ENCODE measurements at regions not wholly inside any gene's neighbourhood (a gene's known extent, or its start where the extent isn't known, plus 50 kb on each side); places are given as distances from the start of the nearest gene placed in this dataset.
A peak's percentile ranks its signal among the peaks of the same experiment; 100 is the strongest.

GRCh38 chr3:187926620-187927019 is 181.4 kb upstream of the BCL6 start:
- peaks cover 9% of the 10 kb centered on the region for H3K4me1 Mint-ChIP-seq
- intact Hi-C loops (cut with micrococcal nuclease), result no loop called here
- Histone ChIP-seq H3K36me3 (replicated peaks in 1 of 2; ENCODE audit: control insufficient read depth in 1 of 2, insufficient read depth in 2 of 2, low read length in 2 of 2) (no peaks in the 10 kb centered on the region), H3K27ac (ENCODE audit: low read depth in 1 of 2, low read length in 2 of 2) (no peak overlapping the region), H4K20me1 (ENCODE audit: insufficient read depth, low read length) (no peaks in the 10 kb centered on the region), H2AFZ (ENCODE audit: insufficient read depth, low read depth, low read length, poor library complexity, severe bottlenecking) (no peak overlapping the region), H3K9me3 (replicated peaks in 1 of 2; ENCODE audit: control insufficient read depth in 1 of 2, insufficient read depth in 1 of 2, low read length in 2 of 2) (peaks cover 0 to 15% of the 10 kb centered on the region in 2 donors), H3K4me1 (ENCODE audit: control insufficient read depth in 1 of 2, insufficient read depth in 2 of 2, low read length in 2 of 2) (peaks cover 7 to 12% of the 10 kb centered on the region in 2 donors), H3K79me2 (ENCODE audit: insufficient read depth, low read length) (no peaks in the 10 kb centered on the region), H3K4me2 (replicated peaks; ENCODE audit: extremely low read depth, low read length, poor library complexity, severe bottlenecking) (no peak overlapping the region), H3K9ac (ENCODE audit: insufficient read depth, low read length, poor library complexity, severe bottlenecking) (no peak overlapping the region), H3K27me3 (ENCODE audit: control insufficient read depth in 2 of 2, insufficient read depth in 2 of 2, low read length in 2 of 2) (no peaks in the 10 kb centered on the region), H3K4me3 (replicated peaks in 1 of 3; ENCODE audit: low read depth in 2 of 3, low read length in 3 of 3) (no peak overlapping the region)
- peaks cover 4 to 14% (median 10%) of the 10 kb centered on the region in 7 donors for H3K9me3 Mint-ChIP-seq
- WGBS (ENCODE audit: insufficient coverage), result no CpG with 5 or more reads among the region's 3 CpGs
- H3K27ac Mint-ChIP-seq, result peak overlapping the region in 1 of 7 donors; percentile 46
- no peaks in the 10 kb centered on the region for H3K27me3 Mint-ChIP-seq (ENCODE audit: low read depth in 3 of 3)
- no peak for DNase-seq
- H3K36me3 Mint-ChIP-seq, result peaks cover 2% of the 10 kb centered on the region in 2 donors
- H3K4me3 Mint-ChIP-seq, result no peak overlapping the region
- TF ChIP-seq, protein P1, sequence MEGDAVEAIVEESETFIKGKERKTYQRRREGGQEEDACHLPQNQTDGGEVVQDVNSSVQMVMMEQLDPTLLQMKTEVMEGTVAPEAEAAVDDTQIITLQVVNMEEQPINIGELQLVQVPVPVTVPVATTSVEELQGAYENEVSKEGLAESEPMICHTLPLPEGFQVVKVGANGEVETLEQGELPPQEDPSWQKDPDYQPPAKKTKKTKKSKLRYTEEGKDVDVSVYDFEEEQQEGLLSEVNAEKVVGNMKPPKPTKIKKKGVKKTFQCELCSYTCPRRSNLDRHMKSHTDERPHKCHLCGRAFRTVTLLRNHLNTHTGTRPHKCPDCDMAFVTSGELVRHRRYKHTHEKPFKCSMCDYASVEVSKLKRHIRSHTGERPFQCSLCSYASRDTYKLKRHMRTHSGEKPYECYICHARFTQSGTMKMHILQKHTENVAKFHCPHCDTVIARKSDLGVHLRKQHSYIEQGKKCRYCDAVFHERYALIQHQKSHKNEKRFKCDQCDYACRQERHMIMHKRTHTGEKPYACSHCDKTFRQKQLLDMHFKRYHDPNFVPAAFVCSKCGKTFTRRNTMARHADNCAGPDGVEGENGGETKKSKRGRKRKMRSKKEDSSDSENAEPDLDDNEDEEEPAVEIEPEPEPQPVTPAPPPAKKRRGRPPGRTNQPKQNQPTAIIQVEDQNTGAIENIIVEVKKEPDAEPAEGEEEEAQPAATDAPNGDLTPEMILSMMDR (IDR thresholded peaks at IDR 0.05), result no peak

DNA sequence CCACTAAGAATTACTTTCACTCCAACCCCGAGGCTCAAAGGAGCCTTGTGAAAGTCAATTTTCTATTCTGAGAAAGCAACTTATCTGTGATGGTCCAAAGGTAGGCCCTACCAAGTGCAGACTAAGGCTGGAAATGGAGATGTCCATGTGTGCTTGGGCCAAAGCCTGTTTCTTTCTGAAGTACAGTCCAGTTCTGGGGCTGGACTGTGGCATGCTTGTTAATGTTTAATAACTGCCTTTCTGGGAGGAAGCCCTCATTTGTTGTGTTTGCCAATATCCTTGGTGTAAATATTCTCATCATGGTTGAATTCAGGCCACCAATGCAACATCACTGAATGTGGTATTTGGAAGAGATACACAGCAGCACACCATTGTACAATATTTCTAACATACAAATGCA is 182.3 kb upstream of the BCL6 start:
- no peaks in the 10 kb centered on the region for H3K36me3 ChIP-seq (replicated peaks in 1 of 2; ENCODE audit: control insufficient read depth in 1 of 2, insufficient read depth in 2 of 2, low read length in 2 of 2)
- peaks cover 0 to 3% (median 0%) of the 10 kb centered on the region in 3 donors for H3K27me3 Mint-ChIP-seq (ENCODE audit: low read depth in 3 of 3)
- H3K36me3 Mint-ChIP-seq, result peaks cover 2% of the 10 kb centered on the region in 2 donors
- TF ChIP-seq, protein P1 (IDR thresholded peaks at IDR 0.05), result no peak
- no peaks in the 10 kb centered on the region for H3K79me2 ChIP-seq (ENCODE audit: insufficient read depth, low read length)
- peaks cover 7 to 12% of the 10 kb centered on the region in 2 donors for H3K4me1 ChIP-seq (ENCODE audit: control insufficient read depth in 1 of 2, insufficient read depth in 2 of 2, low read length in 2 of 2)
- no peak overlapping the region for H2AFZ ChIP-seq (ENCODE audit: insufficient read depth, low read depth, low read length, poor library complexity, severe bottlenecking)
- WGBS (ENCODE audit: insufficient coverage), result no CpG with 5 or more reads among the region's 1 CpG
- peaks cover 4 to 14% (median 10%) of the 10 kb centered on the region in 7 donors for H3K9me3 Mint-ChIP-seq
- no peak overlapping the region for H3K4me2 ChIP-seq (replicated peaks; ENCODE audit: extremely low read depth, low read length, poor library complexity, severe bottlenecking)
- H4K20me1 ChIP-seq (ENCODE audit: insufficient read depth, low read length), result no peaks in the 10 kb centered on the region
- intact Hi-C loops (cut with micrococcal nuclease), result no loop called here
- DNase-seq, result no peak
- H3K4me3 Mint-ChIP-seq, result no peak overlapping the region
- no peak overlapping the region for H3K27ac ChIP-seq (ENCODE audit: low read depth in 1 of 2, low read length in 2 of 2)
- H3K4me3 ChIP-seq (replicated peaks in 1 of 3; ENCODE audit: low read depth in 2 of 3, low read length in 3 of 3), result no peak overlapping the region
- H3K27me3 ChIP-seq (ENCODE audit: control insufficient read depth in 2 of 2, insufficient read depth in 2 of 2, low read length in 2 of 2), result no peaks in the 10 kb centered on the region
- no peak overlapping the region for H3K27ac Mint-ChIP-seq
- peaks cover 0 to 15% of the 10 kb centered on the region in 2 donors for H3K9me3 ChIP-seq (replicated peaks in 1 of 2; ENCODE audit: control insufficient read depth in 1 of 2, insufficient read depth in 1 of 2, low read length in 2 of 2)
- peaks cover 9% of the 10 kb centered on the region for H3K4me1 Mint-ChIP-seq
- no peak overlapping the region for H3K9ac ChIP-seq (ENCODE audit: insufficient read depth, low read length, poor library complexity, severe bottlenecking)

All from CD14-positive monocyte (primary cell).